A673 (cell line): ENCODE measurements at regions not wholly inside any gene's neighbourhood (a gene's known extent, or its start where the extent isn't known, plus 50 kb on each side); places are given as distances from the start of the nearest gene placed in this dataset.

Source experiments
- BruUV-seq: library from RNA; stranded (reverse); fragments of 400-500 nt; replicated peaks from 2 replicates; lab custom pipeline; 2021; lab: Mats Ljungman, UMichigan
- CTCF ChIA-PET: fragments of 300-600 bp; sonication (Branson Sonifier 250); formaldehyde crosslinking; loops from one replicate; lab custom pipeline; 2022; ENCODE audit warnings: antibody characterized with exemption; lab: Charles Lee
- POLR2A ChIA-PET: fragments of 300-600 bp; sonication (Branson Sonifier 250); formaldehyde crosslinking; loops from one replicate; lab custom pipeline; 2022; ENCODE audit warnings: antibody characterized with exemption; ENCODE audit not compliant: low non-redundant PET; lab: Charles Lee
- DNase-seq: peaks from one replicate; pipeline ENCODE4 v3.0.0-alpha.2; 2015; ENCODE audit warnings: low spot score
- H3K27ac ChIP-seq: fragments of 200-600 bp; sonication (generic); 2 replicates; pipeline ENCODE4 v1.5.1; 2016; ENCODE audit warnings: mixed run types, low read depth, mild to moderate bottlenecking, mixed read lengths, antibody characterized with exemption, low read length; ENCODE audit not compliant: poor library complexity, severe bottlenecking
- H3K27me3 ChIP-seq: fragments of 200-600 bp; sonication (generic); replicated peaks from 2 replicates; pipeline ENCODE4 v1.6.1; 2017; ENCODE audit warnings: mixed run types, low read depth, mild to moderate bottlenecking, mixed read lengths, antibody characterized with exemption, low read length; ENCODE audit not compliant: insufficient read depth, poor library complexity
- H3K36me3 ChIP-seq: fragments of 200-600 bp; sonication (generic); 2 replicates; pipeline ENCODE4 v1.6.1; 2016; ENCODE audit warnings: mixed run types, mild to moderate bottlenecking, mixed read lengths, antibody characterized with exemption, low read length; ENCODE audit not compliant: insufficient read depth, poor library complexity, severe bottlenecking
- H3K4me1 ChIP-seq: fragments of 200-600 bp; sonication (generic); 2 replicates; pipeline ENCODE4 v1.6.1; 2017; ENCODE audit warnings: mixed run types, mild to moderate bottlenecking, mixed read lengths, antibody characterized with exemption, low read length; ENCODE audit not compliant: insufficient read depth, poor library complexity, severe bottlenecking
- H3K4me3 ChIP-seq: fragments of 200-600 bp; sonication (generic); 2 replicates; pipeline ENCODE4 v1.5.1; 2016; ENCODE audit warnings: low read depth, mixed run types, mild to moderate bottlenecking, mixed read lengths, low read length; ENCODE audit not compliant: poor library complexity, severe bottlenecking
- H3K9me3 ChIP-seq: fragments of 200-600 bp; sonication (generic); 2 replicates; pipeline ENCODE4 v1.6.1; 2016; ENCODE audit warnings: mixed run types, low read depth, mild to moderate bottlenecking, mixed read lengths, antibody characterized with exemption, low read length; ENCODE audit not compliant: poor library complexity, severe bottlenecking
- CTCF ChIP-seq: fragments of 300-800, 200-600 bp; sonication (generic); conservative IDR thresholded peaks from 2 replicates; pipeline ENCODE4 v1.5.1; 2017; ENCODE audit warnings: low read depth, mild to moderate bottlenecking, antibody characterized with exemption, low read length, moderate library complexity, mixed read lengths
- EZH2 ChIP-seq: fragments of 200-600 bp; sonication (generic); IDR thresholded peaks from 2 replicates; pipeline ENCODE4 v1.6.1; 2017; ENCODE audit warnings: borderline replicate concordance, low read depth, mild to moderate bottlenecking, mixed read lengths, antibody characterized with exemption, low read length; ENCODE audit not compliant: poor library complexity, severe bottlenecking
- intact Hi-C: fragments of 100-400 bp; cut with micrococcal nuclease; formaldehyde crosslinking; loops from one replicate; pipeline ENCODE4 v1.10.0; 2022; ENCODE audit not compliant: unreplicated experiment

- Histone ChIP-seq H3K4me1 (no peaks in the 10 kb centered on the region), H3K36me3 (no peaks in the 10 kb centered on the region), H3K27ac (no peak overlapping the region), H3K27me3 (no peaks in the 10 kb centered on the region), H3K4me3 (no peak overlapping the region), H3K9me3 (no peaks in the 10 kb centered on the region)
- intact Hi-C loops = no loop called here
- TF ChIP-seq EZH2 = no peak
- TF ChIP-seq CTCF = no peak
- no TSS peak for BruUV-seq
- POLR2A ChIA-PET = no interaction called here
- no peak for DNase-seq
- CTCF ChIA-PET = no interaction called here
These were observed 99.9 kb downstream of the GLUL start for GRCh38 chr1:182291584-182292192.

- H3K27ac ChIP-seq = no peak overlapping the region
- H3K4me1 ChIP-seq = no peaks in the 10 kb centered on the region
- CTCF ChIA-PET = no interaction called here
- intact Hi-C loops = no loop called here
- no peak for TF ChIP-seq CTCF
- no peak for TF ChIP-seq EZH2
- POLR2A ChIA-PET = no interaction called here
- no peak overlapping the region for H3K4me3 ChIP-seq
- H3K27me3 ChIP-seq = no peaks in the 10 kb centered on the region
- no TSS peak for BruUV-seq
- H3K9me3 ChIP-seq = no peaks in the 10 kb centered on the region
- H3K36me3 ChIP-seq = no peaks in the 10 kb centered on the region
- no peak for DNase-seq
These were observed 102.6 kb downstream of the GLUL start for GRCh38 chr1:182288749-182289604.

GRCh38 chr1:182286761-182287160, 104.8 kb downstream of the GLUL start:
- no TSS peak for BruUV-seq
- Histone ChIP-seq H3K36me3 (no peaks in the 10 kb centered on the region), H3K27ac (no peak overlapping the region), H3K27me3 (no peaks in the 10 kb centered on the region), H3K4me3 (no peak overlapping the region), H3K4me1 (no peaks in the 10 kb centered on the region), H3K9me3 (no peaks in the 10 kb centered on the region)
- intact Hi-C loops = no loop called here
- CTCF ChIA-PET = no interaction called here
- POLR2A ChIA-PET = no interaction called here
- no peak for TF ChIP-seq CTCF
- TF ChIP-seq EZH2 = no peak
- DNase-seq = no peak
